ENCODE measurements at regions not wholly inside any gene's neighbourhood (a gene's known extent, or its start where the extent isn't known, plus 50 kb on each side); places are given as distances from the start of the nearest gene placed in this dataset.
"Not testable (repeated sequence)": the region's sequence is repeated elsewhere in the genome, so short reads cannot be mapped to it uniquely, and the experiment has no call there.

DNA sequence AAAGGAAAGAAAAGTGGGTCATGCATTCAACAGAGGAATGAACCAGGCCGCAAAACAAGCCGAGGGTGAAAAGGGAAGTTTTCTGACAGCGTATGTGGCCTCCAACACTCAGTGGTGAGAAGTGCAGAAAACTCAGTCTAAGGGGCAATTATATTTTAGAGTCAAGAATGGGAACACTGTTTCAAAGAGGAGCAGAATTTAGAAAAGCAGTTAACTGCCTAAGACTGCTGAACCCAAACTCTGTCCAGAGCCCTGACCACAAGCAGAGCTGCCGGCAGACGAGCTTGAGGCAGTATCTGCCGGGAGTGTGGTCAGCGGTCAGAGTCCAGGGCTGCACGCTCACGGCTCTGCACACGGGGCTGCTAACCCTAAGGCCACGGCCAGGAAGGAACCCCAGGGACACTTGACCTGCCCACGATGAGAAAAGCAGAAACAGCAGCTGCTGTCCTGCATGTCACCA, 347.0 kb upstream of the ID2 start:
- DNase-seq (ENCODE audit: low spot score) = no peak

DNA sequence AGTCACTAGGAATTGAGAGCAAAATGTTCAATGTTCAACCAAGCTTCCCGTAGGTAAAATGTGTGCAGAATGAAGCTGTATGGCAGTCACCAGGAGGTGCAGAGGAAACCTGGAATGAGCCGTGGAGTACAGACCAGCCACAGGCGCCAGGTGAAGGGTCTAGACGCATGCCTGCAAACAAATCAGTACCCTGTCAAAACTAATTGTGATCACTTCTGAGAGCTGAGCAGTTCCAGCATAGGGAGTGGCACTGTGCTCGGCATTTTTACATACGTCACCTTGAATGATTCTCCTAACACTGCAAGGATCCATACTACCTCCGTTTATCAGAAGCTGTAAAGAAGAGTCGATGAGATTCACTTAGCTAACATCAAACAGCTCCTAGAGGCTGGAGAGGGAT, 346.1 kb upstream of the ID2 start:
- DNase-seq (ENCODE audit: low spot score) = no peak

- DNase-seq (ENCODE audit: low spot score) = no peak
Measured at GRCh38 chr2:8337321-8337720, 344.5 kb upstream of the ID2 start.

- DNase-seq (ENCODE audit: low spot score) = no peak
Measured at GRCh38 chr2:8342407-8342806, 339.4 kb upstream of the ID2 start.

GRCh38 chr2:8343031-8343430, 338.8 kb upstream of the ID2 start:
- DNase-seq (ENCODE audit: low spot score) = no peak

DNA sequence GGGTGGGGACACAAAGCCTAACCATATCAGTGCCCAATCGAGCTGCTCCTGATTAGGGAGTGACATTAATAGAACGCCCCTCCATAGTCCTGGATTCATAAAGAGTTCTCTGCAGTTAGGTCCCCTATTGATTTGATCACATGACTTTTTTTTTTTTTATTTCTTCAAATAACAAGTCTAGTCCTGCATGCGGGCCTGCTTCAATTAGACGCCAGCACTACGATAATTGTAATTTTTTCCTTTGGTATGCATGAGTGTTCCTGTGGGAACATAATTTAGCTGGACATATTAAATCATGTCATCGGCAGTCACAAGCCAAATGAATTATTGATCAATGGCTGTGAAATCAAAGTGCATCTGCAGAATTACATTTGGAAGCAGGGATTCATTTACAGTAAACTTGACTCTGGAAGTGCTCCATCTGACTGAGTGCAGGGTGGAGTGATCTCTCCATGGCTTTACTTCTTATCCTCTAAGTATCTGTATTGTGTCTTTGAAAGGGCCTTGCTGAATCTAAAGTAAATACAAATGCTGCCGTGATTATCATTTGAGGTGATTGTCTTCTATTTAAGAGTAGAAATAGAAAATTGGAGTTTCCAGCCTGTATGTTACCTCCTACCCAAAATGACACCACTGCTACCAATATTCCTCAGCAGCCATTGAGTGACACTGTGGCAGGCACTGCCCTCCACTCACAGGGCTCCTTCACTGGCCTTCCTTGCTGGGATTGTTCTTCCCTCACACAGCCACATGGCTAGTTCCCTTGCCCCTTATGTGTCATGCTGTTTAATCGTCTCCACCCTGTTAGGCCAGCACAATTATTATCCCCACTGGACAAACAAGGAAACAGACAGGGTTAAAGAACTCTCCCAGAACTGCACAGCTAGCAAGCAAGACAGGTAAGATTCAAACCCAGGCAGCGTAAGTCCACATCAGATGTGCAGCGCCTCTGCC, 337.4 kb upstream of the ID2 start:
- DNase-seq (ENCODE audit: low spot score) = no peak

GRCh38 chr2:8345200-8345599, 336.7 kb upstream of the ID2 start:
- DNase-seq (ENCODE audit: low spot score) = no peak

DNA sequence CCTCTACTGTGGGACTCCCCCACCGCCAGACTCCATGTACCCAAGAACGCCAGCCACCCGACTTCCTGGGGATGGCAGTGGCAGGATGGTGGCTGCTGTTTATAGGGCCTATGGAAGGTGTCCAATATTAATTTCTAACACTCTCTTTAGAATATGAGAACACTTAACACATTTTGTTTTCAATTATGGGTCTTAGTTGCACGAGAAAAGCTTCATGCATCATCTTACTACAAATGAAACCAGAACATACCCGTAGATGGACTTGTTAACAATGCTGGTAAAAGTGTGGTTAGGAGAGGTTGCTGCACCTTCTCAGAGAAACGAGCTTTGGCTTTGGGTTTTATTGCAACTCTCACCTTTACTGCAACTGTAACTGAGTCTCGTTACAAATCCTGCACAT, 335.6 kb upstream of the ID2 start:
- DNase-seq (ENCODE audit: low spot score) = no peak

- no peak for DNase-seq (ENCODE audit: low spot score)
Measured at GRCh38 chr2:8346706-8347430, 335.0 kb upstream of the ID2 start.

DNA sequence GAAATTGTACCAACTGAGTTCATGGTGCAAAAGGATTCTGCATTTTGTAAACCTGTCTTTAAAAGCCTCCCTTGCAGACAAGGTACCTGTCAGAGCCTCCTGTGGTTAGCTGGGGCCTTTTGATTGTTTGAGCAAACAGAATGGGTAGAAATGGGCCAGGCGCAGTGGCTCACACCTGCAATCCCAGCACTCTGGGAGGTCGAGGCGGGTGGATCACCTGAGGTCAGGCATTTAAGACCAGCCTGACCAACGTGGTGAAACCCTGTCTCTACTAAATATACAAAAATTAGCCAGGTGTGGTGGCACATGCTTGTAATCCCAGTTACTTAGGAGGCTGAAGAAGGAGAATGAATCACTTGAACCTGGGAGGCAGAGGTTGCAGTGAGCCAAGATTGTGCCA, 332.9 kb upstream of the ID2 start:
- DNase-seq (ENCODE audit: low spot score) = not testable (repeated sequence)

DNA sequence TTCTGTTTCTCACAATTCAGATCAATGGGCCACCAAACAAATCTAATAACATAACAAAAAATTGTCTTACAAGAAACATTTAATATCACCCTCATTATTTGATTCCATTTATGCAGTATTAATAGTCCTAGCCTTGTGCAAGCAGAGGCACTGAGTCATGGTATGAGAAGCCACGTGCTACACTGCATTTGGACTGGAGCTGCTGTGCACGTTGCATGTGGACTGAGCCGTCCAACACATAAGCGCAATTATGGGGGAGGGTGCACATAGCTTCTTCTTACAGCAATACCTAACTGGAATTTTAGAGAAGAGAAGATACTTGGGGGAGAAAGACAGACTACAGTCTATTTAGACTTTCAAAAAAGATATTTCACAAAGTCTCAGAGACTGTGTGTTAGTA, 329.6 kb upstream of the ID2 start:
- no peak for DNase-seq (ENCODE audit: low spot score)

DNA sequence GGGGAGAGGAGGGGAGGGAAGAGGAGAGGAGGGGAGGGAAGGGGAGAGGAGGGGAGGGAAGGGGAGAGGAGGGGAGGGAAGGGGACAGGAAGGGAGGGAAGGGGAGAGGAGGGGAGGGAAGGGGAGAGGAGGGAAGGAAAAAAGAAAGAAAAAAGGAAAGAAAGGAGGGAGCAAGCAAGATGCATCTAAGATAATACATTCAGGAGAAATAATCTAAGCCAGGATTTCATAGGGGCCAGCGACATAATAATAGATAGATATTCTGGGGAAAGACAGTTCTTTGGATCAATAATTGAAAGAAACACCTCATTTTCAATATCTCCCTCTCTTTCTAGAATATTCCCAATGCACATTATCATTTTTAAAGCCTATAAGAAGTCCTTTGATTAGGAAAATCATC, 328.9 kb upstream of the ID2 start:
- no peak for DNase-seq (ENCODE audit: low spot score)

- DNase-seq (ENCODE audit: low spot score) = no peak
Measured at GRCh38 chr2:8355102-8355859, 326.6 kb upstream of the ID2 start.

GRCh38 chr2:8357738-8358518, 323.9 kb upstream of the ID2 start:
- DNase-seq (ENCODE audit: low spot score) = no peak

DNA sequence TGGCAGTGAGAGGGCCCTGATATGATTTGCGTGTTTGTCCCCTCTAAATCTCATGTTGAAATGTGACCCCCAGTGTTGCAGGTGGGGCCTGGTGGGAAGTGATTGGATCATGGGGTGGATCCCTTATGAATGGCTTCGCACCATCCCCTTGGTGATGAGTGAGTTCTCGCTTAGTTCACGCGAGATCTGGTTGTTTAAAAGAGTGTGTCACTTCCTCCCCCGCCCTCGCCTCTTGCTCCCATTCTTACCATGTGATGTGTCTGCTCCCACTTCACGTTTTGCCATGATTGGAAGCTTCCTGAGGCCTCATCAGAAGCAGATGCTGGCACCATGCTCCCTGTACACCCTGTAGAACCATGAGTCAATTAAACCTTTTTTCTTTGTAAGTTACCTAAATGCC, 319.9 kb upstream of the ID2 start:
- no peak for DNase-seq (ENCODE audit: low spot score)

DNA sequence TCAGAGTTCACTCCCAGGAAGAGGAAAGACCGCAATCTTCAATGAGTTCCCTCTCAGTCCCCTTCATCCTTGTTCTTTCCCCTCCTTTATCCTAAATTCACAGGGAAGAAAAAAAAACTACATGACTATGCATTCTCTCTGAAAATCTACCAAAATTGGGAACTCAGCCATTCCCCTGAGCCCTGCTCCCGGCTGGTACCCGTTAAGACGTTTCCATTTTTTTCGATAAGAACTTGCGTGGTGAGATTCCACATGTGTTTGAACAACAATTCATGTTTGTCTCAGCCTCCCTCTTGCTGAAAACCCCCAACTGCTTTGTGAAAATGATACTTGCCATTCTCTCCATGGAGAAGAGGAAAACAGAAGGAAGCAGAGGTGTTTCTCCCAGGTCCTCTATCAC, 318.7 kb upstream of the ID2 start:
- DNase-seq (ENCODE audit: low spot score) = no peak

DNA sequence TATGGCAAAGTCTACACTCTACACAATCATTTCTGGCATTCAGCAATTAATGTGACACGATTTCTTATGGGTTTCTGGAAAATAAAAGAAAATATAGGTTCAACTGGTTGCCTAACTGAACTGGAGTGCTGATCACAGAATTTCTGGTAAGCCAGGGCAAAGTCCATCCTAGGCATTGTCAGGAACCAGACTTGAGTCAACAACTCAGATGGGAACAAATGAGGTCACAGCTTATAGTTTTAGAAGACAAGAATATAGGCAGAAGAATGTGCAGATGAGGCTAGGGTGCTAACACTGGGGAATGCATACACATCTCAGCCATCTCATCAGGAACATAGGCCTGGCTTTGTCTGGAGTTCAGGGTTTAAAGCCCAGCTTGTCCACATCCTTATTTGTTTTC, 317.2 kb upstream of the ID2 start:
- peak; percentile 68 for DNase-seq (ENCODE audit: low spot score)

- no peak for DNase-seq (ENCODE audit: low spot score)
Measured at GRCh38 chr2:8365331-8365910, 316.4 kb upstream of the ID2 start.

DNA sequence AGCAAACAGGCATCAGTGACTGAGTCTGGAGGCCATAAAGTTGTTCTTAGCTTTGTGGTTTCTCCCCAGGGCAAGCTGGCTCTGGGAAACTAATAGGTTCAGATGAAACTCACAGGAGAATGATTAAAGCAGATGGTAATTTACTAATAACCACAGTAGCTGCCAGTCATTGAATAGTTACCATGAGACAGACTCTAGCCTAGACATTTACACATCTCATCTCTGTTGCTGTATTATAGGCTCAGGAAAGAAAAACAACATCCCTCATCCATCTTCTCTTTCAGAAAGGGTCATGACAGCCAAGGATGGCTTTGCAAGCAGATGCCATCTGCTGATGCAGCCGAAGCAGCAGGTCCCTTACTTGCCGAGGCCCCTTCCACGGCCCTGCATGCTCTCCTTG, 314.0 kb upstream of the ID2 start:
- no peak for DNase-seq (ENCODE audit: low spot score)

- no peak for DNase-seq (ENCODE audit: low spot score)
Measured at GRCh38 chr2:8368463-8368862, 313.4 kb upstream of the ID2 start.

- DNase-seq (ENCODE audit: low spot score) = no peak
Measured at GRCh38 chr2:8369522-8369921, 312.3 kb upstream of the ID2 start.

Data from mucosa of gallbladder (tissue), 1 donor.